BE2C (cell line): ENCODE measurements at regions not wholly inside any gene's neighbourhood (a gene's known extent, or its start where the extent isn't known, plus 50 kb on each side); places are given as distances from the start of the nearest gene placed in this dataset.
"Not testable (repeated sequence)": the region's sequence is repeated elsewhere in the genome, so short reads cannot be mapped to it uniquely, and the experiment has no call there.

Source experiments
- DNase-seq: peaks from one replicate; pipeline ENCODE4 v3.0.0-alpha.2; 2020
- H3K27me3 ChIP-seq: fragments of 250-450 bp; sonication (Bioruptor Pico); 2 replicates; pipeline ENCODE4 v1.5.1; 2020; ENCODE audit warnings: mild to moderate bottlenecking
- H3K36me3 ChIP-seq: fragments of 250-450 bp; sonication (Bioruptor Pico); 2 replicates; pipeline ENCODE4 v1.5.1; 2020; ENCODE audit warnings: mild to moderate bottlenecking
- H3K4me1 ChIP-seq: fragments of 250-450 bp; sonication (Bioruptor Pico); 2 replicates; pipeline ENCODE4 v1.5.1; 2020
- H3K4me3 ChIP-seq: 2 replicates; pipeline ENCODE4 v1.5.1; 2011; ENCODE audit warnings: low read depth, low read length
- H3K9me3 ChIP-seq: fragments of 250-450 bp; sonication (Bioruptor Pico); 2 replicates; pipeline ENCODE4 v1.5.1; 2020
- CTCF ChIP-seq: IDR thresholded peaks from 2 replicates; pipeline ENCODE4 v1.5.1; 2012; ENCODE audit warnings: mild to moderate bottlenecking, low read depth, low read length

GRCh38 chr5:101455048-101455447 is 552.0 kb upstream of the ST8SIA4 start:
- DNase-seq, result no peak
- Histone ChIP-seq H3K27me3 (no peaks in the 10 kb centered on the region), H3K9me3 (no peaks in the 10 kb centered on the region), H3K4me1 (no peaks in the 10 kb centered on the region), H3K36me3 (no peaks in the 10 kb centered on the region), H3K4me3 (no peak overlapping the region)
- no peak for TF ChIP-seq CTCF

- not testable (repeated sequence) for H3K9me3 ChIP-seq, H3K36me3 ChIP-seq, H3K4me1 ChIP-seq, DNase-seq, H3K27me3 ChIP-seq, H3K4me3 ChIP-seq
Observed at GRCh38 chr5:101442281-101442680, 539.2 kb upstream of the ST8SIA4 start.

- DNase-seq, result no peak
- Histone ChIP-seq H3K4me3 (no peak overlapping the region), H3K4me1 (no peaks in the 10 kb centered on the region), H3K27me3 (no peaks in the 10 kb centered on the region), H3K9me3 (no peaks in the 10 kb centered on the region), H3K36me3 (no peaks in the 10 kb centered on the region)
- TF ChIP-seq CTCF, result no peak
Observed at GRCh38 chr5:101440173-101440572, 537.1 kb upstream of the ST8SIA4 start.

GRCh38 chr5:101437351-101437750 is 534.3 kb upstream of the ST8SIA4 start:
- Histone ChIP-seq H3K4me1 (no peaks in the 10 kb centered on the region; the same call in 1 of the 2 replicates), H3K27me3 (no peaks in the 10 kb centered on the region), H3K36me3 (no peaks in the 10 kb centered on the region), H3K9me3 (no peaks in the 10 kb centered on the region), H3K4me3 (no peak overlapping the region)
- no peak for DNase-seq
- no peak for TF ChIP-seq CTCF

- H3K4me1 ChIP-seq, result no peaks in the 10 kb centered on the region; the same call in 1 of the 2 replicates
- H3K36me3 ChIP-seq, result no peaks in the 10 kb centered on the region
- H3K9me3 ChIP-seq, result no peaks in the 10 kb centered on the region
- no peaks in the 10 kb centered on the region for H3K27me3 ChIP-seq
- no peak overlapping the region for H3K4me3 ChIP-seq
- no peak for DNase-seq
- TF ChIP-seq CTCF, result no peak
Observed at GRCh38 chr5:101435768-101436167, 532.7 kb upstream of the ST8SIA4 start.

- no peaks in the 10 kb centered on the region for H3K36me3 ChIP-seq
- H3K27me3 ChIP-seq, result no peaks in the 10 kb centered on the region
- no peaks in the 10 kb centered on the region for H3K9me3 ChIP-seq
- DNase-seq, result no peak
- no peak for TF ChIP-seq CTCF
- H3K4me3 ChIP-seq, result no peak overlapping the region
- no peaks in the 10 kb centered on the region; the same call in 1 of the 2 replicates for H3K4me1 ChIP-seq
Observed at GRCh38 chr5:101431201-101431600, 528.1 kb upstream of the ST8SIA4 start.

- Histone ChIP-seq H3K9me3 (no peaks in the 10 kb centered on the region), H3K4me3 (no peak overlapping the region), H3K36me3 (no peaks in the 10 kb centered on the region), H3K4me1 (no peaks in the 10 kb centered on the region; the same call in 1 of the 2 replicates), H3K27me3 (no peaks in the 10 kb centered on the region)
- no peak for TF ChIP-seq CTCF
- DNase-seq, result no peak
Observed at GRCh38 chr5:101430551-101430950, 527.5 kb upstream of the ST8SIA4 start.
